SK-N-SH (cell line): ENCODE measurements at regions not wholly inside any gene's neighbourhood (a gene's known extent, or its start where the extent isn't known, plus 50 kb on each side); places are given as distances from the start of the nearest gene placed in this dataset.

Experiments
- CTCF ChIA-PET: fragments of 300-600, 350-600 bp; formaldehyde crosslinking; extraction: SDS; loops from one replicate; lab custom pipeline; 2021; lab: Yijun Ruan, JAX
- POLR2A ChIA-PET: fragments of 350-600 bp; sonication (Branson Sonifier 250); formaldehyde crosslinking; extraction: SDS; loops from one replicate; lab custom pipeline; 2020; ENCODE audit warnings: antibody characterized with exemption, inconsistent platforms; lab: Yijun Ruan, JAX
- DNase-seq: peaks from one replicate; pipeline ENCODE4 v3.0.0; 2012
- H2AFZ ChIP-seq: fragments of 200-600 bp; sonication (generic); 2 replicates; pipeline ENCODE4 v1.8.1; 2016; ENCODE audit warnings: antibody characterized with exemption, mild to moderate bottlenecking, low read depth
- H3F3A ChIP-seq: fragments of 200-600 bp; sonication (generic); replicated peaks from 2 replicates; pipeline ENCODE3; 2016; ENCODE audit warnings: antibody characterized with exemption, mild to moderate bottlenecking; ENCODE audit not compliant: insufficient read depth
- H3K27ac ChIP-seq, 2 experiments: fragments of 200-500 bp in 1 of 2; fragments of 200-600 bp in 1 of 2; sonication (Bioruptor generic) in 1 of 2; sonication (generic), shearing (Covaris generic) in 1 of 2; 2 replicates each; pipeline versions ENCODE4 v1.5.1 to v1.6.1; 2014 to 2016; ENCODE audit warnings: low read depth in 2 of 2, inconsistent platforms in 1 of 2, low read length in 1 of 2, mild to moderate bottlenecking in 1 of 2, mixed read lengths in 1 of 2
- H3K27me3 ChIP-seq: fragments of 200-600 bp; sonication (generic), shearing (Covaris generic); 2 replicates; pipeline ENCODE4 v1.6.1; 2016; ENCODE audit warnings: mixed run types; ENCODE audit not compliant: insufficient read depth
- H3K36me3 ChIP-seq, 2 experiments: fragments of 200-500 bp in 1 of 2; fragments of 200-600 bp in 1 of 2; sonication (Bioruptor generic) in 1 of 2; sonication (generic) in 1 of 2; replicated peaks in 1 of 2; 2 replicates each; pipeline versions ENCODE3 to v1.5.1; 2014 to 2016; ENCODE audit warnings: low read length in 1 of 2, mild to moderate bottlenecking in 1 of 2; ENCODE audit not compliant: insufficient read depth in 2 of 2, control insufficient read depth in 1 of 2
- H3K4me1 ChIP-seq, 2 experiments: fragments of 200-500 bp in 1 of 2; fragments of 200-600 bp in 1 of 2; sonication (Bioruptor generic) in 1 of 2; sonication (generic), shearing (Covaris generic) in 1 of 2; 2 replicates each; pipeline versions ENCODE4 v1.5.1 to v1.6.1; 2014 to 2016; ENCODE audit warnings: low read depth in 1 of 2, low read length in 1 of 2, mixed run types in 1 of 2; ENCODE audit not compliant: insufficient read depth in 2 of 2, control insufficient read depth in 1 of 2
- H3K4me2 ChIP-seq: fragments of 200-600 bp; sonication (generic), shearing (Covaris generic); 2 replicates; pipeline ENCODE4 v1.6.1; 2017; ENCODE audit warnings: mixed run types
- H3K4me3 ChIP-seq, 2 experiments: fragments of 200-500 bp in 1 of 2; fragments of 200-600 bp in 1 of 2; sonication (Bioruptor generic) in 1 of 2; sonication (generic), shearing (Covaris generic) in 1 of 2; 2 replicates each; pipeline versions ENCODE4 v1.5.1 to v1.8.1; 2014 to 2016; ENCODE audit warnings: low read depth in 2 of 2, inconsistent platforms in 1 of 2, low read length in 1 of 2, mild to moderate bottlenecking in 1 of 2, mixed read lengths in 1 of 2, moderate library complexity in 1 of 2
- H3K79me2 ChIP-seq: fragments of 200-600 bp; sonication (generic); 2 replicates; pipeline ENCODE4 v1.8.1; 2017; ENCODE audit warnings: mild to moderate bottlenecking; ENCODE audit not compliant: insufficient read depth
- H3K9ac ChIP-seq: fragments of 200-600 bp; sonication (generic); 2 replicates; pipeline ENCODE4 v1.6.1; 2017; ENCODE audit warnings: mixed run types
- H3K9me2 ChIP-seq: fragments of 200-600 bp; sonication (generic); 2 replicates; pipeline ENCODE4 v1.6.1; 2017; ENCODE audit warnings: mixed run types
- H3K9me3 ChIP-seq: fragments of 200-600 bp; sonication (generic); 2 replicates; pipeline ENCODE4 v1.6.1; 2017; ENCODE audit warnings: mixed run types, mild to moderate bottlenecking, moderate library complexity
- H4K20me1 ChIP-seq: fragments of 200-600 bp; sonication (generic); 2 replicates; pipeline ENCODE4 v1.6.1; 2017; ENCODE audit warnings: mild to moderate bottlenecking, mixed run types; ENCODE audit not compliant: insufficient read depth
- CHD2 ChIP-seq: fragments of 150-350 bp; IDR thresholded peaks from 2 replicates; pipeline ENCODE4 v1.6.1; 2018; ENCODE audit warnings: low read length; ENCODE audit not compliant: partially characterized antibody
- ELF1 ChIP-seq: IDR thresholded peaks from 2 replicates; pipeline ENCODE4 v1.4.0; 2012
- EP300 ChIP-seq, 2 experiments: IDR thresholded peaks; 2 replicates each; pipeline versions ENCODE4 v1.4.0 to v1.6.1; 2012; ENCODE audit warnings: borderline replicate concordance in 1 of 2, low read depth in 1 of 2, low read length in 1 of 2
- FOSL2 ChIP-seq: IDR thresholded peaks from 2 replicates; pipeline ENCODE4 v1.4.0; 2012; ENCODE audit warnings: low read depth, mild to moderate bottlenecking, moderate library complexity, borderline replicate concordance
- FOXJ3 ChIP-seq: sonication (generic); formaldehyde crosslinking; IDR thresholded peaks from 2 replicates; pipeline ENCODE4 v1.5.1; 2020; ENCODE audit warnings: mild to moderate bottlenecking, missing genetic modification reagents
- FOXM1 ChIP-seq: IDR thresholded peaks from 2 replicates; pipeline ENCODE4 v1.4.0; 2012; ENCODE audit warnings: low read depth, mild to moderate bottlenecking
- GATA2 ChIP-seq: sonication (generic); formaldehyde crosslinking; IDR thresholded peaks from 2 replicates; pipeline ENCODE4 v1.5.0; 2020; ENCODE audit warnings: mild to moderate bottlenecking, missing genetic modification reagents
- MXI1 ChIP-seq: IDR thresholded peaks from 2 replicates; pipeline ENCODE4 v1.6.1; 2012; ENCODE audit warnings: mild to moderate bottlenecking, low read depth, low read length, improper control_type of control experiment
- NRF1 ChIP-seq: IDR thresholded peaks from 2 replicates; pipeline ENCODE4 v1.6.1; 2012; ENCODE audit warnings: low read depth, mild to moderate bottlenecking, low read length
- RAD21 ChIP-seq: IDR thresholded peaks from 2 replicates; pipeline ENCODE4 v1.6.1; 2012; ENCODE audit warnings: mild to moderate bottlenecking, low read length
- RCOR1 ChIP-seq: fragments of 150-350 bp; IDR thresholded peaks from 2 replicates; pipeline ENCODE4 v1.6.1; 2017; ENCODE audit warnings: antibody characterized with exemption, low read length
- RFX5 ChIP-seq: IDR thresholded peaks from 2 replicates; pipeline ENCODE4 v1.6.1; 2012; ENCODE audit warnings: mild to moderate bottlenecking, improper control_type of control experiment, low read length
- RXRA ChIP-seq: IDR thresholded peaks from 2 replicates; pipeline ENCODE4 v1.4.0; 2012; ENCODE audit warnings: low read depth, mild to moderate bottlenecking, borderline replicate concordance
- SIN3A ChIP-seq: IDR thresholded peaks from 2 replicates; pipeline ENCODE4 v1.6.1; 2012; ENCODE audit warnings: low read depth, mild to moderate bottlenecking, low read length, moderate library complexity, borderline replicate concordance
- SMC3 ChIP-seq: IDR thresholded peaks from 2 replicates; pipeline ENCODE4 v1.6.1; 2012; ENCODE audit warnings: low read depth, low read length, improper control_type of control experiment
- TAF1 ChIP-seq: IDR thresholded peaks from 2 replicates; pipeline ENCODE4 v1.6.1; 2012; ENCODE audit warnings: low read depth, mild to moderate bottlenecking, low read length, moderate library complexity, borderline replicate concordance
- TCF12 ChIP-seq: IDR thresholded peaks from 2 replicates; pipeline ENCODE4 v1.4.0; 2012
- TEAD4 ChIP-seq: IDR thresholded peaks from 2 replicates; pipeline ENCODE4 v1.4.0; 2012; ENCODE audit warnings: mild to moderate bottlenecking, borderline replicate concordance; ENCODE audit not compliant: insufficient read depth
- YY1 ChIP-seq: IDR thresholded peaks from 2 replicates; pipeline ENCODE4 v1.4.0; 2012; ENCODE audit warnings: low read depth, mild to moderate bottlenecking
- WGBS: methylation state at CpG from one replicate; pipeline ENCODE4 v1.1.6; 2017; ENCODE audit warnings: low lambda C conversion rate; 5-methylcytosine and 5-hydroxymethylcytosine counted together
- TF ChIP-seq, protein P1 (sequence below): fragments of 150-350 bp; IDR thresholded peaks from 2 replicates; pipeline ENCODE4 v1.6.1; 2017; ENCODE audit warnings: antibody characterized with exemption, low read length, low read depth, borderline replicate concordance
- TF ChIP-seq, protein P2 (sequence below): fragments of 200-600 bp; sonication (generic); IDR thresholded peaks from 2 replicates; pipeline ENCODE4 v1.6.1; 2017; ENCODE audit warnings: antibody characterized with exemption, mild to moderate bottlenecking, moderate library complexity
- TF ChIP-seq, protein P3 (sequence below): IDR thresholded peaks from 2 replicates; pipeline ENCODE4 v1.4.0; 2012; ENCODE audit warnings: low read depth, borderline replicate concordance

DNA sequence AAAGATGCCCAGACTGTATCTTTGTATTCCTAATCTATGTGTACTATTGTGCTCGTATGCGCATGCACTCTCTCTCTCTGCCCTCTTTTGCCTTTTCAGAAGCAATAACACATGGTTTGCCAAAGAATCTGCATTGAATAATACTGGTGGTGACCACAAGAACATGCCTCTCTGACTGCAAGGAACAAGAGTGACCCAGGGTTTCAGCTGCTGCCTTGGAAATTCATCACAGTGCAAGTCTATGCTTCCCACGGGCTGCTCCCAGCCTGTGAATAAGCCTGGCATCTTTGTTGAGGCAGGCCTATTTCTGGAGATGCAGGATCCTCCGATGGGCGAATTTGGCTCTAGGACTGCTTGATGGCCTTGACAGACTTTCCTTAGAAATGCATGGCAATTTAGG, 689.4 kb upstream of the FANCL start:
- ChIA-PET POLR2A (no interaction called here), CTCF (interaction anchor here (0.6 kb wide), 1 partner anchor 12 kb away, joined by 3 read pairs; no protein-coding TSS in a partner anchor)
- 54% methylated on average over 5 of the region's 5 CpGs for WGBS
- no peak overlapping the region for H2AFZ ChIP-seq
- H3F3A ChIP-seq: no peaks in the 10 kb centered on the region
- no peaks in the 10 kb centered on the region for H3K79me2 ChIP-seq
- H3K4me1 ChIP-seq: no peaks in the 10 kb centered on the region
- H3K4me2 ChIP-seq: no peak overlapping the region
- no peak overlapping the region for H3K27ac ChIP-seq
- no peaks in the 10 kb centered on the region for H3K9me2 ChIP-seq
- no peaks in the 10 kb centered on the region for H4K20me1 ChIP-seq
- H3K9me3 ChIP-seq: no peaks in the 10 kb centered on the region
- no peaks in the 10 kb centered on the region for H3K36me3 ChIP-seq
- no peak for DNase-seq
- no peaks in the 10 kb centered on the region for H3K27me3 ChIP-seq
- H3K4me3 ChIP-seq: no peak overlapping the region
- TF ChIP-seq FOXM1: no peak
- TF ChIP-seq, protein P1, sequence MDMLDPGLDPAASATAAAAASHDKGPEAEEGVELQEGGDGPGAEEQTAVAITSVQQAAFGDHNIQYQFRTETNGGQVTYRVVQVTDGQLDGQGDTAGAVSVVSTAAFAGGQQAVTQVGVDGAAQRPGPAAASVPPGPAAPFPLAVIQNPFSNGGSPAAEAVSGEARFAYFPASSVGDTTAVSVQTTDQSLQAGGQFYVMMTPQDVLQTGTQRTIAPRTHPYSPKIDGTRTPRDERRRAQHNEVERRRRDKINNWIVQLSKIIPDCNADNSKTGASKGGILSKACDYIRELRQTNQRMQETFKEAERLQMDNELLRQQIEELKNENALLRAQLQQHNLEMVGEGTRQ: no peak
- no peak for TF ChIP-seq FOSL2
- H3K9ac ChIP-seq: no peak overlapping the region

DNA sequence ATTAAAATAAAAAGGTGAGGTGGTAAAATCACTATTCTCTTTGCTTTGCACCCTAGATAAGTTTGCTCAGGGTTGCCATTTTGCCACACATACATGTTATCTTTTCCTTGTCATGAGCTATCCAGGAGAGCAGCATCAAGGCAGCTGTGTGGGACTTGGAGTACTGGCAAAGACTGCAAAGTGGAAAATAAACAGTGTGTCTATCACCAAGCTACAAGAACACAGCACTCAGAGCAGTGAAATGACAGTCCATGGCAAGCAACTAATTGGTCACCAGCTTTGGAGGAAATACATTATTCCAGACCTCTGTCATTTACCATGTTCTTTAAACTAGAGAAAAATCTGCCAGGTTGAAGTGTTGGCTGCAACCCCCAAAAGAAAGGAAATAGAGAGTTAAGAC, 687.8 kb upstream of the FANCL start:
- Histone ChIP-seq H3K9me3 (no peaks in the 10 kb centered on the region), H3F3A (no peaks in the 10 kb centered on the region), H3K36me3 (no peaks in the 10 kb centered on the region), H3K4me1 (no peaks in the 10 kb centered on the region), H3K79me2 (no peaks in the 10 kb centered on the region), H3K27me3 (no peaks in the 10 kb centered on the region), H2AFZ (no peak overlapping the region), H3K9ac (no peak overlapping the region), H3K27ac (no peak overlapping the region), H4K20me1 (no peaks in the 10 kb centered on the region), H3K4me3 (no peak overlapping the region), H3K4me2 (no peak overlapping the region), H3K9me2 (no peaks in the 10 kb centered on the region)
- POLR2A ChIA-PET: no interaction called here
- DNase-seq: no peak
- CTCF ChIA-PET: interaction anchor here (1.4 kb wide), 1 partner anchor 10 kb away, joined by 3 read pairs; no protein-coding TSS in a partner anchor
- TF ChIP-seq SIN3A (no peak), NRF1 (no peak), CHD2 (no peak), EP300 (IDR thresholded peaks at IDR 0.05; ENCODE audit: borderline replicate concordance in 1 of 2, low read depth in 1 of 2, low read length in 1 of 2) (no peak), FOXJ3 (CRISPR knock-in tag) (no peak), SMC3 (no peak), RCOR1 (no peak), MXI1 (no peak), TAF1 (no peak), ELF1 (no peak), TCF12 (no peak), RXRA (no peak), TEAD4 (no peak), RFX5 (no peak), YY1 (no peak), RAD21 (no peak), GATA2 (no peak)
- TF ChIP-seq, protein P1: no peak
- TF ChIP-seq, protein P2, sequence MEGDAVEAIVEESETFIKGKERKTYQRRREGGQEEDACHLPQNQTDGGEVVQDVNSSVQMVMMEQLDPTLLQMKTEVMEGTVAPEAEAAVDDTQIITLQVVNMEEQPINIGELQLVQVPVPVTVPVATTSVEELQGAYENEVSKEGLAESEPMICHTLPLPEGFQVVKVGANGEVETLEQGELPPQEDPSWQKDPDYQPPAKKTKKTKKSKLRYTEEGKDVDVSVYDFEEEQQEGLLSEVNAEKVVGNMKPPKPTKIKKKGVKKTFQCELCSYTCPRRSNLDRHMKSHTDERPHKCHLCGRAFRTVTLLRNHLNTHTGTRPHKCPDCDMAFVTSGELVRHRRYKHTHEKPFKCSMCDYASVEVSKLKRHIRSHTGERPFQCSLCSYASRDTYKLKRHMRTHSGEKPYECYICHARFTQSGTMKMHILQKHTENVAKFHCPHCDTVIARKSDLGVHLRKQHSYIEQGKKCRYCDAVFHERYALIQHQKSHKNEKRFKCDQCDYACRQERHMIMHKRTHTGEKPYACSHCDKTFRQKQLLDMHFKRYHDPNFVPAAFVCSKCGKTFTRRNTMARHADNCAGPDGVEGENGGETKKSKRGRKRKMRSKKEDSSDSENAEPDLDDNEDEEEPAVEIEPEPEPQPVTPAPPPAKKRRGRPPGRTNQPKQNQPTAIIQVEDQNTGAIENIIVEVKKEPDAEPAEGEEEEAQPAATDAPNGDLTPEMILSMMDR: no peak
- TF ChIP-seq, protein P3, sequence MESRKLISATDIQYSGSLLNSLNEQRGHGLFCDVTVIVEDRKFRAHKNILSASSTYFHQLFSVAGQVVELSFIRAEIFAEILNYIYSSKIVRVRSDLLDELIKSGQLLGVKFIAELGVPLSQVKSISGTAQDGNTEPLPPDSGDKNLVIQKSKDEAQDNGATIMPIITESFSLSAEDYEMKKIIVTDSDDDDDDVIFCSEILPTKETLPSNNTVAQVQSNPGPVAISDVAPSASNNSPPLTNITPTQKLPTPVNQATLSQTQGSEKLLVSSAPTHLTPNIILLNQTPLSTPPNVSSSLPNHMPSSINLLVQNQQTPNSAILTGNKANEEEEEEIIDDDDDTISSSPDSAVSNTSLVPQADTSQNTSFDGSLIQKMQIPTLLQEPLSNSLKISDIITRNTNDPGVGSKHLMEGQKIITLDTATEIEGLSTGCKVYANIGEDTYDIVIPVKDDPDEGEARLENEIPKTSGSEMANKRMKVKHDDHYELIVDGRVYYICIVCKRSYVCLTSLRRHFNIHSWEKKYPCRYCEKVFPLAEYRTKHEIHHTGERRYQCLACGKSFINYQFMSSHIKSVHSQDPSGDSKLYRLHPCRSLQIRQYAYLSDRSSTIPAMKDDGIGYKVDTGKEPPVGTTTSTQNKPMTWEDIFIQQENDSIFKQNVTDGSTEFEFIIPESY: no peak
